HepG2 (cell line): ENCODE measurements at regions not wholly inside any gene's neighbourhood (a gene's known extent, or its start where the extent isn't known, plus 50 kb on each side); places are given as distances from the start of the nearest gene placed in this dataset.

Source experiments
- CEBPB ChIP-seq: IDR thresholded peaks from 2 replicates; pipeline ENCODE4 v1.6.1; 2011; ENCODE audit warnings: low read depth, low read length, improper control_type of control experiment, borderline replicate concordance
- HNRNPL ChIP-seq: fragments of 200-400 bp; formaldehyde crosslinking; IDR thresholded peaks from 2 replicates; pipeline ENCODE4 v1.6.1; 2017; ENCODE audit warnings: mild to moderate bottlenecking, low read depth, low read length
- NR3C1 ChIP-seq: sonication (generic); formaldehyde crosslinking; IDR thresholded peaks from 2 replicates; pipeline ENCODE4 v1.4.0; 2020; ENCODE audit warnings: missing genetic modification reagents
- POLR2AphosphoS5 ChIP-seq: IDR thresholded peaks from 2 replicates; pipeline ENCODE4 v1.6.1; 2012; ENCODE audit warnings: low read depth, low read length
- SMARCC2 ChIP-seq: fragments of 450-650 bp; IDR thresholded peaks from 2 replicates; pipeline ENCODE4 v1.6.1; 2017; ENCODE audit warnings: antibody characterized with exemption, mild to moderate bottlenecking
- ZFX ChIP-seq: sonication (generic); formaldehyde crosslinking; IDR thresholded peaks from 2 replicates; pipeline ENCODE4 v1.4.0; 2020; ENCODE audit warnings: mild to moderate bottlenecking, low read depth, missing genetic modification reagents, moderate library complexity

- TF ChIP-seq NR3C1 (CRISPR knock-in tag): no peak
- no peak for TF ChIP-seq POLR2AphosphoS5
- no peak for TF ChIP-seq HNRNPL
- no peak for TF ChIP-seq CEBPB
- no peak for TF ChIP-seq ZFX (CRISPR knock-in tag)
- no peak for TF ChIP-seq SMARCC2
Measured at GRCh38 chr20:9018346-9018745, 50.5 kb upstream of the PLCB4 start.
